HUDEP-2 (cell line): ENCODE measurements at regions not wholly inside any gene's neighbourhood (a gene's known extent, or its start where the extent isn't known, plus 50 kb on each side); places are given as distances from the start of the nearest gene placed in this dataset.
"Not testable (repeated sequence)": the region's sequence is repeated elsewhere in the genome, so short reads cannot be mapped to it uniquely, and the experiment has no call there.

Source experiments
- DNase-seq, 76 experiments: peaks; one replicate each; lab custom pipeline; 2025; ENCODE audit not compliant: unreplicated experiment in 76 of 76; lab: John Stamatoyannopoulos, UW

GRCh38 chr5:29588236-29588635 lies 1605.2 kb upstream of the CDH6 start:
- DNase-seq = no peak

GRCh38 chr5:29587832-29588231 lies 1605.7 kb upstream of the CDH6 start:
- no peak for DNase-seq

GRCh38 chr5:29568028-29568427 lies 1625.5 kb upstream of the CDH6 start:
- DNase-seq = peak in 19 of 76 experiments; percentile 1 to 79 (median 55)

GRCh38 chr5:29561564-29561963 lies 1631.9 kb upstream of the CDH6 start:
- DNase-seq = no peak

GRCh38 chr5:29550523-29550922 lies 1643.0 kb upstream of the CDH6 start:
- DNase-seq = no peak

GRCh38 chr5:29548262-29548661 lies 1645.2 kb upstream of the CDH6 start:
- DNase-seq = no peak

GRCh38 chr5:29547236-29547865 lies 1646.1 kb upstream of the CDH6 start:
- no peak for DNase-seq

GRCh38 chr5:29543501-29543900 lies 1650.0 kb upstream of the CDH6 start:
- no peak for DNase-seq

- DNase-seq = no peak
Measured at GRCh38 chr5:29524227-29524626, 1669.3 kb upstream of the CDH6 start.

GRCh38 chr5:29518176-29518575 lies 1675.3 kb upstream of the CDH6 start:
- no peak for DNase-seq

GRCh38 chr5:29516224-29516623 lies 1677.3 kb upstream of the CDH6 start:
- no peak for DNase-seq

- DNase-seq = no peak
Measured at GRCh38 chr5:29508131-29508530, 1685.4 kb upstream of the CDH6 start.

GRCh38 chr5:29504411-29504810 lies 1689.1 kb upstream of the CDH6 start:
- no peak for DNase-seq

GRCh38 chr5:29498860-29499259 lies 1694.6 kb upstream of the CDH6 start:
- DNase-seq = no peak

GRCh38 chr5:29498412-29498811 lies 1695.1 kb upstream of the CDH6 start:
- DNase-seq = no peak

GRCh38 chr5:29485333-29485732 lies 1708.2 kb upstream of the CDH6 start:
- DNase-seq = no peak

- DNase-seq = no peak
Measured at GRCh38 chr5:29469581-29469980, 1723.9 kb upstream of the CDH6 start.

- DNase-seq = no peak
Measured at GRCh38 chr5:29462241-29462640, 1731.2 kb upstream of the CDH6 start.

GRCh38 chr5:29460971-29461559 lies 1732.4 kb upstream of the CDH6 start:
- DNase-seq = no peak

GRCh38 chr5:29451004-29451403 lies 1742.5 kb upstream of the CDH6 start:
- not testable (repeated sequence) for DNase-seq

- no peak for DNase-seq
Measured at GRCh38 chr5:29414681-29415080, 1778.8 kb upstream of the CDH6 start.

- no peak for DNase-seq
Measured at GRCh38 chr5:29412979-29413378, 1780.5 kb upstream of the CDH6 start.

GRCh38 chr5:29402270-29402669 lies 1791.2 kb upstream of the CDH6 start:
- no peak for DNase-seq
